ENCODE measurements at regions not wholly inside any gene's neighbourhood (a gene's known extent, or its start where the extent isn't known, plus 50 kb on each side); places are given as distances from the start of the nearest gene placed in this dataset.

- Histone ChIP-seq H3K36me3 (ENCODE audit: control insufficient read depth in 2 of 2, insufficient read depth in 2 of 2, low read length in 1 of 2) (no peaks in the 10 kb centered on the region), H3K9ac (ENCODE audit: control insufficient read depth, insufficient read depth, low read length) (no peak overlapping the region), H2AFZ (ENCODE audit: control insufficient read depth, low read depth, low read length) (no peak overlapping the region), H4K20me1 (ENCODE audit: control insufficient read depth, insufficient read depth) (no peaks in the 10 kb centered on the region), H3K4me3 (no peak overlapping the region), H3K4me2 (ENCODE audit: control insufficient read depth, insufficient read depth) (no peak overlapping the region), H3K27ac (ENCODE audit: control insufficient read depth, insufficient read depth) (no peak overlapping the region), H3K27me3 (replicated peaks in 1 of 2; ENCODE audit: control insufficient read depth in 2 of 2, insufficient read depth in 2 of 2, low read length in 1 of 2) (no peaks in the 10 kb centered on the region; a peak in 2 of 4 replicates), H3K9me3 (replicated peaks; ENCODE audit: control insufficient read depth, insufficient read depth, low read length) (no peaks in the 10 kb centered on the region), H3K4me1 (ENCODE audit: control insufficient read depth, insufficient read depth, low read length) (no peaks in the 10 kb centered on the region), H3K79me2 (ENCODE audit: control insufficient read depth, insufficient read depth, low read length) (no peaks in the 10 kb centered on the region)
- no TSS peak for BruUV-seq (replicated peaks)
- DNase-seq (ENCODE audit: low read depth, low spot score): no peak
- ChIA-PET CTCF (no interaction called here), POLR2A (no interaction called here), SMC1A (ENCODE audit: uncharacterized antibody, unreplicated experiment) (no interaction called here), RAD21 (ENCODE audit: unreplicated experiment) (no interaction called here)
- 78% methylated on average over 2 of the region's 2 CpGs for WGBS (ENCODE audit: insufficient coverage, insufficient replicate concordance, low lambda C conversion rate, missing lambda C conversion rate)
- intact Hi-C loops (cut with micrococcal nuclease; ENCODE audit: unreplicated experiment): no loop called here
- no peak for FAIRE-seq
- in situ Hi-C loops (cut with MboI): no loop called here
- ATAC-seq: no peak
- no peak for TF ChIP-seq ZNF384 (IDR thresholded peaks at IDR 0.05; ENCODE audit: borderline replicate concordance, low read depth, low read length)
- no peak for TF ChIP-seq CBX5 (IDR thresholded peaks at IDR 0.05; ENCODE audit: low read depth)
- no peak for TF ChIP-seq SPI1 (IDR thresholded peaks at IDR 0.05; ENCODE audit: borderline replicate concordance, insufficient read depth, low read depth, low read length)
- no peak for TF ChIP-seq NR2C1 (IDR thresholded peaks at IDR 0.05)
These were observed 329.6 kb downstream of the BCL11A start for GRCh38 chr2:60223859-60224258.

- BruUV-seq (replicated peaks): no TSS peak
- Histone ChIP-seq H3K27me3 (replicated peaks in 1 of 2; ENCODE audit: control insufficient read depth in 2 of 2, insufficient read depth in 2 of 2, low read length in 1 of 2) (no peaks in the 10 kb centered on the region; a peak in 2 of 4 replicates), H3K9ac (ENCODE audit: control insufficient read depth, insufficient read depth, low read length) (no peak overlapping the region), H3K9me3 (replicated peaks; ENCODE audit: control insufficient read depth, insufficient read depth, low read length) (no peaks in the 10 kb centered on the region), H3K36me3 (ENCODE audit: control insufficient read depth in 2 of 2, insufficient read depth in 2 of 2, low read length in 1 of 2) (no peaks in the 10 kb centered on the region), H3K27ac (ENCODE audit: control insufficient read depth, insufficient read depth) (no peak overlapping the region), H4K20me1 (ENCODE audit: control insufficient read depth, insufficient read depth) (no peaks in the 10 kb centered on the region), H2AFZ (ENCODE audit: control insufficient read depth, low read depth, low read length) (no peak overlapping the region), H3K4me2 (ENCODE audit: control insufficient read depth, insufficient read depth) (no peak overlapping the region), H3K4me3 (no peak overlapping the region), H3K79me2 (ENCODE audit: control insufficient read depth, insufficient read depth, low read length) (no peaks in the 10 kb centered on the region), H3K4me1 (ENCODE audit: control insufficient read depth, insufficient read depth, low read length) (no peaks in the 10 kb centered on the region)
- POLR2A ChIA-PET: no interaction called here
- in situ Hi-C loops (cut with MboI) (no loop called here), intact Hi-C loops (cut with micrococcal nuclease; ENCODE audit: unreplicated experiment) (no loop called here)
- CTCF ChIA-PET: no interaction called here
- FAIRE-seq: no peak
- TF ChIP-seq PAX5 (IDR thresholded peaks at IDR 0.05; ENCODE audit: borderline replicate concordance, low read depth, low read length) (no peak), CREM (IDR thresholded peaks at IDR 0.05; ENCODE audit: low read depth) (no peak), TCF12 (IDR thresholded peaks at IDR 0.05; ENCODE audit: low read depth, low read length) (no peak)
- 87% methylated on average over 3 of the region's 3 CpGs for WGBS (ENCODE audit: insufficient coverage, insufficient replicate concordance, low lambda C conversion rate, missing lambda C conversion rate)
- DNase-seq (ENCODE audit: low read depth, low spot score): no peak
- SMC1A ChIA-PET (ENCODE audit: uncharacterized antibody, unreplicated experiment): no interaction called here
- RAD21 ChIA-PET (ENCODE audit: unreplicated experiment): no interaction called here
- ATAC-seq: no peak
These were observed 332.4 kb downstream of the BCL11A start for GRCh38 chr2:60221098-60221497.

Measured in GM12878 (cell line).